ENCODE measurements at regions not wholly inside any gene's neighbourhood (a gene's known extent, or its start where the extent isn't known, plus 50 kb on each side); places are given as distances from the start of the nearest gene placed in this dataset.
"Not testable (repeated sequence)": the region's sequence is repeated elsewhere in the genome, so short reads cannot be mapped to it uniquely, and the experiment has no call there.

DNA sequence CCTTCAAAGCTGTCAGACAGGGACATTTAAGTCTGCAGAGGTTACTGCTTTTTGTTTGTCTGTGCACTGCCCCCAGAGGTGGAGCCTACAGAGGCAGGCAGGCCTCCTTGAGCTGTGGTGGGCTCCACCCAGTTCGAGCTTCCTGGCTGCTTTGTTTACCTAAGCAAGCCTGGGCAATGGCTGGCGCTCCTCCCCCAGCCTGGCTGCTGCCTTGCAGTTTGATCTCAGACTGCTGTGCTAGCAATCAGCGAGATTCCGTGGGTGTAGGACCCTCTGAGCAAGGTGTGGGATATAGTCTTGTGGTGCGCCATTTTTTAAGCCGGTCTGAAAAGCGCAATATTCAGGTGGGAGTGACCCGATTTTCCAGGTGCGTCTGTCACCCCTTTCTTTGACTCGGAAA lies 166.4 kb downstream of the SHCBP1 start:
- not testable (repeated sequence) for H3K4ac ChIP-seq (ENCODE audit: low read depth, low read length); H2BK5ac ChIP-seq (ENCODE audit: low read depth, low read length, poor library complexity); H3K9me3 ChIP-seq (ENCODE audit: insufficient read depth, low read depth, low read length); H3K27me3 ChIP-seq (ENCODE audit: insufficient read depth, low read length); H4K12ac ChIP-seq (ENCODE audit: low read depth, low read length); H3K4me2 ChIP-seq (ENCODE audit: low read length); H2AK5ac ChIP-seq (ENCODE audit: low read length); H3K4me3 ChIP-seq (ENCODE audit: low read depth, low read length); H3K23ac ChIP-seq (ENCODE audit: low read length); H3K14ac ChIP-seq (ENCODE audit: low read length); H2BK120ac ChIP-seq (ENCODE audit: insufficient read depth, low read length, poor library complexity); H4K8ac ChIP-seq (ENCODE audit: low read depth, low read length); H3K9ac ChIP-seq (ENCODE audit: low read length); H3K27ac ChIP-seq (ENCODE audit: low read depth, low read length); H2AFZ ChIP-seq (ENCODE audit: insufficient read depth, low read length, poor library complexity); H4K91ac ChIP-seq (ENCODE audit: low read depth, low read length); H3K36me3 ChIP-seq (ENCODE audit: control insufficient read depth in 1 of 2, insufficient read depth in 2 of 2, low read length in 2 of 2); DNase-seq; H3K4me1 ChIP-seq (ENCODE audit: control insufficient read depth in 1 of 2, insufficient read depth in 2 of 2, low read length in 2 of 2); H3K18ac ChIP-seq (ENCODE audit: low read length); H3K79me2 ChIP-seq (ENCODE audit: control insufficient read depth, insufficient read depth, low read length, poor library complexity); H2BK12ac ChIP-seq (ENCODE audit: low read length); H3K79me1 ChIP-seq (ENCODE audit: low read length)
- no CpG with 5 or more reads among the region's 10 CpGs for WGBS (ENCODE audit: extremely low coverage, insufficient coverage, insufficient read length)

DNA sequence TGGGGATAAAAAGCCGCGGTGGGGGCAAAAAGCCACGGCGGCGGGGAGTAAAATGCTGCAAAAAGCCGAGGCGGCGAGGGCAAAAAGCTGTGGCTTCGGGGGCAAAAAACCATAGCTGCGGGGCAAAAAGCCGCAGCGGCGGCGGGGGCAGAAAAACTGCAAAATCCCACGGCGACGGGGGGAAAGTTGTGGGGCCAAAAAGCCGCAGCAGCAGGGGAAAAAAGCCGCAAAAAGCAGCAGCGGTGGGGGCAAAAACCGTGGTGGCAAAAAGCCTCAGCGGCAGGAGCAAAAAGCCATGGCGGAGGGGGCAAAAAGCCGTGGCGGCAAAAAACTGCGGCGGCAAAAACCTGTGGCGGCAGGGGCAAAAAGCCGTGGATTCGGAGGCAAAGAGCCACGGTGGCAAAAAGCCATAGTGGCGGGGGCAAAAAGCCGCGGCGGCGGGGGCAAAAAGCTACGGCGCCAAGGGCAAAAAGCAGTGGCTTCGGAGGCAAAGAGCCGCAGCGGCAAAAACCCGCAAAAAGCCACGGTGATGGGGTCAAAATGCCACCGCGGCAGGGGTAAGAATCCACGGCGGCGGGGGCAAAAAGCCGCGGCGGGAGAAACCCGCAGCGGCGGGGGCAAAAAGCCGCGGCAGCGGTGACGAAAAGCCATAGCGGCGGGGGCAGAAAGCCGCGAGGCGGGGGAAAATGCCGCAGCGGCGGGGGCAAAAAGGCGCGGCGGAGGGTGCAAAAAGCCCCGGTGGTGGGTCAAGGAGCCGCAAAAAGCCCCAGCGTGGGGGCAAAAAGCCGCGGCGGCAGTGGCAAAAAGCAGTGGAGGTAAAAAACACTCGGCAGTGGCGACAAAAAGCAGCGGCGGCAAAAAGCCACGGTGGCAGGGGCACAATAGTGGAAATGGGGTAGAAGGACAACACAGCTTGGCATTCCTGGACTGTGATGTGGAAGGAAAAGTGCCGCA lies 192.8 kb downstream of the SHCBP1 start:
- Histone ChIP-seq H3K27me3 (ENCODE audit: insufficient read depth, low read length) (no peaks in the 10 kb centered on the region), H3K4me2 (ENCODE audit: low read length) (no peak overlapping the region), H3K79me2 (ENCODE audit: control insufficient read depth, insufficient read depth, low read length, poor library complexity) (no peaks in the 10 kb centered on the region), H4K8ac (ENCODE audit: low read depth, low read length) (no peak overlapping the region), H3K9ac (ENCODE audit: low read length) (no peak overlapping the region), H2BK12ac (ENCODE audit: low read length) (no peak overlapping the region), H3K14ac (ENCODE audit: low read length) (no peak overlapping the region), H3K4ac (ENCODE audit: low read depth, low read length) (no peak overlapping the region), H3K9me3 (ENCODE audit: insufficient read depth, low read depth, low read length) (peaks cover 20% of the 10 kb centered on the region), H2AK5ac (ENCODE audit: low read length) (no peak overlapping the region), H3K18ac (ENCODE audit: low read length) (no peak overlapping the region), H2AFZ (ENCODE audit: insufficient read depth, low read length, poor library complexity) (no peak overlapping the region), H3K23ac (ENCODE audit: low read length) (no peak overlapping the region), H4K12ac (ENCODE audit: low read depth, low read length) (no peak overlapping the region), H4K91ac (ENCODE audit: low read depth, low read length) (no peak overlapping the region), H3K27ac (ENCODE audit: low read depth, low read length) (no peak overlapping the region), H3K36me3 (ENCODE audit: control insufficient read depth in 1 of 2, insufficient read depth in 2 of 2, low read length in 2 of 2) (no peaks in the 10 kb centered on the region), H3K79me1 (ENCODE audit: low read length) (no peaks in the 10 kb centered on the region), H3K4me1 (ENCODE audit: control insufficient read depth in 1 of 2, insufficient read depth in 2 of 2, low read length in 2 of 2) (no peaks in the 10 kb centered on the region), H2BK5ac (ENCODE audit: low read depth, low read length, poor library complexity) (no peak overlapping the region), H2BK120ac (ENCODE audit: insufficient read depth, low read length, poor library complexity) (no peak overlapping the region), H3K4me3 (ENCODE audit: low read depth, low read length) (no peak overlapping the region)
- DNase-seq, result no peak
- no CpG with 5 or more reads among the region's 81 CpGs for WGBS (ENCODE audit: extremely low coverage, insufficient coverage, insufficient read length)

DNA sequence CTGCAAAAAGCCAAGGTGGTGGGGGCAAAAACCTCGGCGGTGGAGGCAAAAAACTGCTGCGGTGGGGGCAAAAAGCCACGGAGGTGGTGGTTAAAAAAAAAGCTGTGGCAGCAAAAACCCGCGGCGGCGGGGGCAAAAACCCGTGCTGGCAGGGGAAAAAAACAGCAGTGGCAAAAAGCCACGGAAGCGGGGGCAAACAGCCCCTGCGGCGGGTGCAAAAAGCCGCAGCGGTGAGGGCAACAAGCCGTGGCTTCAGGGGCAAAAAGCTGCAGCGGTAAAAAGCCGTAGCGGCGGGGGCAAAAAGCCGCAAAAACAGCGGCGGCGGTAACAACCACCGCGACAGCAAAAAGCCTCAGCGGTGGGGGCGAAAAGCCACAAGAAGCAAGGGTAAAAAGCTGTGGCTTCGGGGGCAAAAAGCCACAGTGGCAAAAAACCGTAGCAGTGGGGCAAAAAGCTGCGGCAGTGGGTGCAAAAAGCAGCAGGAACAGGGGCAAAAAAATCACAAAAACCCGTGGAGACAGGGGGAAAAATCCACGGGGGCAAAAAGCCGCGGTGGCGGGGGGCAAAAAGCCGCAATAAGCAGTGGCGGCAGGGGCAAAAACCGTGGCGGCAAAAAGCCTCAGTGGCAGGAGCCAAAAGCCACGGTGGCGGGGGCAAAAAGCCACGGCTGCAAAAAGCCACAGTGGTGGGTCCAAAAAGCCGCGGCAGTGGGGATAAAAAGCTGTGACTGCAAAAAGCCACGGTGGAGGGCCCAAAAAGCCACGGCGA lies 193.7 kb downstream of the SHCBP1 start:
- H3K27ac ChIP-seq (ENCODE audit: low read depth, low read length), result no peak overlapping the region
- WGBS (ENCODE audit: extremely low coverage, insufficient coverage, insufficient read length), result no CpG with 5 or more reads among the region's 48 CpGs
- H2AK5ac ChIP-seq (ENCODE audit: low read length), result no peak overlapping the region
- no peaks in the 10 kb centered on the region for H3K4me1 ChIP-seq (ENCODE audit: control insufficient read depth in 1 of 2, insufficient read depth in 2 of 2, low read length in 2 of 2)
- no peak for DNase-seq
- H3K9me3 ChIP-seq (ENCODE audit: insufficient read depth, low read depth, low read length), result peaks cover 20% of the 10 kb centered on the region
- no peak overlapping the region for H2AFZ ChIP-seq (ENCODE audit: insufficient read depth, low read length, poor library complexity)
- no peak overlapping the region for H3K4me3 ChIP-seq (ENCODE audit: low read depth, low read length)
- no peak overlapping the region for H4K12ac ChIP-seq (ENCODE audit: low read depth, low read length)
- H4K91ac ChIP-seq (ENCODE audit: low read depth, low read length), result no peak overlapping the region
- no peaks in the 10 kb centered on the region for H3K79me1 ChIP-seq (ENCODE audit: low read length)
- H2BK5ac ChIP-seq (ENCODE audit: low read depth, low read length, poor library complexity), result no peak overlapping the region
- no peak overlapping the region for H3K18ac ChIP-seq (ENCODE audit: low read length)
- H2BK12ac ChIP-seq (ENCODE audit: low read length), result no peak overlapping the region
- H3K79me2 ChIP-seq (ENCODE audit: control insufficient read depth, insufficient read depth, low read length, poor library complexity), result no peaks in the 10 kb centered on the region
- no peak overlapping the region for H3K4ac ChIP-seq (ENCODE audit: low read depth, low read length)
- no peaks in the 10 kb centered on the region for H3K27me3 ChIP-seq (ENCODE audit: insufficient read depth, low read length)
- H3K23ac ChIP-seq (ENCODE audit: low read length), result no peak overlapping the region
- H3K4me2 ChIP-seq (ENCODE audit: low read length), result no peak overlapping the region
- no peak overlapping the region for H2BK120ac ChIP-seq (ENCODE audit: insufficient read depth, low read length, poor library complexity)
- H3K36me3 ChIP-seq (ENCODE audit: control insufficient read depth in 1 of 2, insufficient read depth in 2 of 2, low read length in 2 of 2), result no peaks in the 10 kb centered on the region
- no peak overlapping the region for H3K14ac ChIP-seq (ENCODE audit: low read length)
- no peak overlapping the region for H4K8ac ChIP-seq (ENCODE audit: low read depth, low read length)
- no peak overlapping the region for H3K9ac ChIP-seq (ENCODE audit: low read length)

DNA sequence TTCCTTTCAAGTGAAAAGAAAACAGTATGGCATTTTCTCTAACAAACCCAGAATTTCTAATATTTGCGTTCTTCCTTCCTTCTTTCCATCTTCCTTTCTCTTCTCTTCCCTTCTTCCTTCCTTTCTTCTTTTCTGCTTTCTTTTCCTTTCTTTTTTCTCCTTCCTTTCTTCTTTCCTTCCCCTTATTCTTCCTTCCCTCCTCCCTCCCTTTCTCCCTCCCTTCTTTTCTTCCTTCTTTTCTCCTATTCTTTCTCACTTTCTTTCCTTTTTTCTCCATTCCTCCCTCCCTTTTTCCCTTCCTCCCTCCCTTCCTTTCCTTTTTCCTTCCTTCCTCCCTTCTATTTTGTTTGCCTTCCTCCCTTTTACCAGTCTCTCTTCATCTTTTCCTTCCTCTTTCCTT lies 194.8 kb downstream of the SHCBP1 start:
- no peak overlapping the region for H3K14ac ChIP-seq (ENCODE audit: low read length)
- no peak overlapping the region for H3K23ac ChIP-seq (ENCODE audit: low read length)
- no peak overlapping the region for H4K91ac ChIP-seq (ENCODE audit: low read depth, low read length)
- no peak overlapping the region for H3K27ac ChIP-seq (ENCODE audit: low read depth, low read length)
- H3K27me3 ChIP-seq (ENCODE audit: insufficient read depth, low read length), result no peaks in the 10 kb centered on the region
- H3K9ac ChIP-seq (ENCODE audit: low read length), result no peak overlapping the region
- no peak overlapping the region for H2AK5ac ChIP-seq (ENCODE audit: low read length)
- H4K8ac ChIP-seq (ENCODE audit: low read depth, low read length), result no peak overlapping the region
- no CpG with 5 or more reads among the region's 1 CpG for WGBS (ENCODE audit: extremely low coverage, insufficient coverage, insufficient read length)
- no peaks in the 10 kb centered on the region for H3K79me2 ChIP-seq (ENCODE audit: control insufficient read depth, insufficient read depth, low read length, poor library complexity)
- H3K36me3 ChIP-seq (ENCODE audit: control insufficient read depth in 1 of 2, insufficient read depth in 2 of 2, low read length in 2 of 2), result no peaks in the 10 kb centered on the region
- no peaks in the 10 kb centered on the region for H3K79me1 ChIP-seq (ENCODE audit: low read length)
- H2BK5ac ChIP-seq (ENCODE audit: low read depth, low read length, poor library complexity), result no peak overlapping the region
- H3K9me3 ChIP-seq (ENCODE audit: insufficient read depth, low read depth, low read length), result peaks cover 20% of the 10 kb centered on the region
- H3K18ac ChIP-seq (ENCODE audit: low read length), result no peak overlapping the region
- H3K4me2 ChIP-seq (ENCODE audit: low read length), result no peak overlapping the region
- no peak overlapping the region for H4K12ac ChIP-seq (ENCODE audit: low read depth, low read length)
- no peak for DNase-seq
- no peaks in the 10 kb centered on the region for H3K4me1 ChIP-seq (ENCODE audit: control insufficient read depth in 1 of 2, insufficient read depth in 2 of 2, low read length in 2 of 2)
- no peak overlapping the region for H2BK120ac ChIP-seq (ENCODE audit: insufficient read depth, low read length, poor library complexity)
- no peak overlapping the region for H3K4me3 ChIP-seq (ENCODE audit: low read depth, low read length)
- no peak overlapping the region for H2BK12ac ChIP-seq (ENCODE audit: low read length)
- no peak overlapping the region for H3K4ac ChIP-seq (ENCODE audit: low read depth, low read length)
- H2AFZ ChIP-seq (ENCODE audit: insufficient read depth, low read length, poor library complexity), result no peak overlapping the region

All from trophoblast cell (in vitro differentiated cells and primary cell).